Activated CD8-positive, alpha-beta memory T cell treated with anti-CD3 and anti-CD28 coated beads, Interleukin-2, amount 10 ng/mL, durations not matched to agents 7 days and 5 days (primary cell): ENCODE measurements at regions not wholly inside any gene's neighbourhood (a gene's known extent, or its start where the extent isn't known, plus 50 kb on each side); places are given as distances from the start of the nearest gene placed in this dataset.

ENCODE experiments used
- ATAC-seq: fragments of 150-1000 bp; cut with Tn5 transposase; one replicate; pipeline ENCODE4 v1.10.0; 2021; ENCODE audit warnings: moderate library complexity
- CTCF ChIA-PET: fragments of 350-600 bp; sonication (Branson Sonifier 250); formaldehyde crosslinking; loops from one replicate; lab custom pipeline; 2021; ENCODE audit warnings: antibody characterized with exemption; lab: Charles Lee
- DNase-seq: peaks from one replicate; pipeline ENCODE4 v3.0.0-alpha.2; 2020
- H3K27ac Mint-ChIP-seq: one replicate; pipeline ENCODE4 v1.8.0; 2021; ENCODE audit warnings: mild to moderate bottlenecking, mixed read lengths
- H3K27me3 Mint-ChIP-seq: one replicate; pipeline ENCODE4 v1.8.0; 2021; ENCODE audit warnings: mixed read lengths
- H3K36me3 Mint-ChIP-seq: one replicate; pipeline ENCODE4 v1.8.0; 2021; ENCODE audit warnings: mild to moderate bottlenecking, mixed read lengths
- H3K4me1 Mint-ChIP-seq: one replicate; pipeline ENCODE4 v1.8.0; 2021; ENCODE audit warnings: mixed read lengths
- H3K4me3 Mint-ChIP-seq: one replicate; pipeline ENCODE4 v1.8.0; 2021; ENCODE audit warnings: mild to moderate bottlenecking, moderate library complexity, mixed read lengths
- H3K9me3 Mint-ChIP-seq: one replicate; pipeline ENCODE4 v1.8.0; 2022; ENCODE audit warnings: low read depth, mixed read lengths

DNA sequence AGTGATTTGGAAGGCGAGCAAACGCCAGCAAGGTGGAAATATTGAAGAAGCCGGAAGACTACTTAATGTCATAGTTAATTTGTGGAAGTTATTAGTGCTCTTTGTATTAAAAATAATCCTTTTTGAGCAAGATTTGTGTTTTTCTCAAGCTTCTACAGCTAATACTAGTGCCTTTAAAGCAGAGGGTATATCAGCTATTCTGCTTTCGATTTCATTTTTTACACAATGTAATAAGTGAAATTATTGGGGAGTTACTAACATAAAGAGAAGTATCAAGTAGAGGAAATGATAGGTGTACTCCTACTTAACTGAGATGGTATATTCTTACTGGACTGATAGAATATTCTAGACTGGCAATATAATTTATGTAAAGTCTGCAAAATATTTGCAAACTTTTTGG is 392.4 kb upstream of the DCN start:
- DNase-seq (no peak), ATAC-seq (no peak)
- CTCF ChIA-PET = interaction anchor here (1.4 kb wide), 1 partner anchor 193 kb away, joined by 3 read pairs; no protein-coding TSS in a partner anchor
- Mint-ChIP-seq H3K36me3 (no peaks in the 10 kb centered on the region), H3K27me3 (no peaks in the 10 kb centered on the region), H3K27ac (no peak overlapping the region), H3K9me3 (no peaks in the 10 kb centered on the region), H3K4me3 (no peak overlapping the region), H3K4me1 (peaks cover 5% of the 10 kb centered on the region)

DNA sequence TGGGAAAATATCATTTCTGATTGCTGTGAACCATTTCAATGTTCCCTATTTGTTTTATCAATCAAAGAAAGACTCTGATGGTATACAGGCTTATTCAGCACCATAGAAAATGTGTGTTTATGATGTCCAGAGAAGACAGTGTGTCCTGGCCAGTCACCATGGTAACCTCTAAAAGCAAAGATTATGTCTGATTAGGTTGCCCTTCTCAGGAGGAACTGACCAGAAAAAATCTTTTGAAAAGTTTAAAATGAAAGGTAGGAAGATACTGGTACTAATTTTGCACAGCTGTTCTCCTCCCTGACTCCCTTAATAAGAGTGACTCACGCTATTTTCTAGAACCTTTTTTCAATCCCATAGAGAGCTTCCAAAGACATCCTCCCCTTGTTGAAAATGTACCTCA is 391.8 kb upstream of the DCN start:
- CTCF ChIA-PET = interaction anchor here (1.4 kb wide), 1 partner anchor 193 kb away, joined by 3 read pairs; no protein-coding TSS in a partner anchor
- no peak for ATAC-seq

DNA sequence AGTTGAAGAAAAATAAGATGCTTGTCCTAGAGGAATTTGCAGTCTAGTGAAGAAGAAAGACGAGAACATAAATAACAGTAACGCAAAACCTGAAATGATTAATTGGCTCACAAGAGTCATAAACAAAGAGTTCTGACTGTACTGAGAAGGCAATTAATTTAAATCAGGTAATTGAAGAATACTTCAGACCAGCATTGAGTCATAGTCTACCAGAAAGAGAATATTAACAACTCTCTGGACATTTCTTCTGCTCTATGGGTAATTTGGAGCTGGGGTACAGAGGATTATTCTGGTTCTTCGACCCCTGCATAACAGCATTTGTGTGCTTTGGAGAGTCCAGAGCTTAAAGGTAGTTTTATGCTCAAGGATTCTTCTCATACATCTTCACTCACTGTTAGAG is 390.3 kb upstream of the DCN start:
- Mint-ChIP-seq H3K36me3 (no peaks in the 10 kb centered on the region), H3K4me1 (peaks cover 4% of the 10 kb centered on the region), H3K4me3 (no peak overlapping the region), H3K27ac (no peak overlapping the region), H3K27me3 (no peaks in the 10 kb centered on the region), H3K9me3 (no peaks in the 10 kb centered on the region)
- CTCF ChIA-PET = no interaction called here
- no peak for ATAC-seq
- DNase-seq = no peak

More for the DNA sequence above, 391.8 kb upstream of the DCN start:
- Mint-ChIP-seq H3K4me1 (peaks cover 5% of the 10 kb centered on the region), H3K27ac (no peak overlapping the region), H3K27me3 (no peaks in the 10 kb centered on the region), H3K4me3 (no peak overlapping the region), H3K36me3 (no peaks in the 10 kb centered on the region), H3K9me3 (no peaks in the 10 kb centered on the region)
- DNase-seq = no peak

DNA sequence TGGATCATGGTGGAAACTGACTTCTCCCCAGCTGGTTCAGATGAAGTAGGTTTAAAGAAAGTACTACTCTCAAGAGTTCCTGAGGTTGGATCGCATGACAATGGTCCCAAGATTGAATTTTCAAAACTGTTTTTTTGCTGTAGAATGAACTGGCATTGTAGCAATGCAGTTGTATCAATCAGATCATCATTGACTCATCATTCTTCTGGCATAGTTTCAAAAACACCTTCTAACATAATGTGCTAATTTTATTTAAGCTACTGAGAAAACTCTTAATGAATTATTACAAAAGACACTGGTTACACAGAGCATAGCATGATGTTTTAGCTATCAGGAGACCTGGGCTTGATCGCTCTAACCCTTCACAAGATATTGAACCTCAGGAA is 384.5 kb upstream of the DCN start:
- Mint-ChIP-seq H3K4me3 (no peak overlapping the region), H3K27me3 (no peaks in the 10 kb centered on the region), H3K9me3 (peaks cover 2% of the 10 kb centered on the region), H3K36me3 (peaks cover 11% of the 10 kb centered on the region), H3K27ac (no peak overlapping the region), H3K4me1 (peaks cover 16% of the 10 kb centered on the region)
- CTCF ChIA-PET = no interaction called here
- no peak for ATAC-seq
- DNase-seq = no peak

DNA sequence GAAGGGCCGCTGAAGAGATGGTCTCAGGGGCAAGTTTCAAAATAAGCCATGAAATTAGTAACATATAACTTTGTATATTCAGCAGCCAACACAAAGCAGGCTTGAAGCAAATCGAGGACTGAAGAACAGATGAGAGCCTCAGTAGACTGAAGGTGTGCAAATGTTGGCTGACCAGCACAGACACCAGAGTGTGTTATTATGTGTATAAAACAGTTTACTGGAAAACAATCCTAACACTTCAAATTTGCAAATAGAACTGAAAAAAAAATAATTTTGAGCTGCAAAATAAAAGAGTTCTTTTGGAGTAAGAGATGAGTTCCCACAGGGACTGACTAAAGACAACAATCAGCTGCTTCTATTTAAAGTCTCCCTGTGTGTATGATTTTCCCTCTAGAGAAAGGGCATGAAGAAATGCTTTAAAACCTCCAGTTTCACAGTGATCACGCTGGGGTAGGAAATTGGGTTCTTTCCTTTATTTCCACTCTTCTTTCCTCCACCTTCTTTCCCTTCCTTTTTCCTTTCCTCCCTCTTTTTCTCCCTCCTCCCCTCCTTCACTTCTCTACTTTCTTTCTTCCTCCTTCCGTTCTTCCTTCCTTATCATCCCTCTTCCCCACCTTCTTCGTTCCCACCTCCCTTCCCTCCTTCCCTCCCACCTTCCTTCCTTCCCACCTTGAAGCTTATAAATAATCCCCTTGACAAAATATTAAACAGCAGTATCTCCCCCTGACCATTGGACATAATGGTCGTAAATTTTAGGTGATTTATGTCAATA is 383.9 kb upstream of the DCN start:
- no peak overlapping the region for H3K4me3 Mint-ChIP-seq

DNA sequence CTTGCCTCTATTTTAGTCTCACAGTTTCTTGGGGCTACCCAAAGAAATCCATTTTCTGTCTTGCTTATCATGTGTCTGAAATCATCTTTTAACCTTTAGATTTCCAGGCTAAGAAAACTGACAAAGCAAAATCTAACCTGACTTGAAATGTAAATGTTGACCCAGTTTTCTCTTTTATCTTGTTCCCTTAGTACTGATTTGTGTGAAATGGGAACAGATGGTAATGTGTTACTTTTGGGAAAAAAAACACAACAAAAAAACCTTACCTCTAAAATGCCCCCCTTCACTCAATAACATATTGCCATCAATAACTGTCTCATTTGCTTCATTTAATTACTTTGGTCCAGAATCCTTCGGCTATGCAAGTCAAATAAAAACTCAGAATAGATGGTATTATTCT is 383.2 kb upstream of the DCN start:
- no peak for DNase-seq
- Mint-ChIP-seq H3K4me1 (peaks cover 18% of the 10 kb centered on the region), H3K4me3 (no peak overlapping the region), H3K27ac (no peak overlapping the region), H3K27me3 (no peaks in the 10 kb centered on the region), H3K36me3 (peaks cover 12% of the 10 kb centered on the region), H3K9me3 (peaks cover 2% of the 10 kb centered on the region)
- CTCF ChIA-PET = no interaction called here
- ATAC-seq = no peak

More for the DNA sequence above, 383.9 kb upstream of the DCN start:
- ATAC-seq (no peak), DNase-seq (no peak)
- peaks cover 11% of the 10 kb centered on the region for H3K36me3 Mint-ChIP-seq
- no peaks in the 10 kb centered on the region for H3K27me3 Mint-ChIP-seq
- CTCF ChIA-PET = no interaction called here
- H3K27ac Mint-ChIP-seq = no peak overlapping the region
- H3K4me1 Mint-ChIP-seq = peaks cover 18% of the 10 kb centered on the region
- H3K9me3 Mint-ChIP-seq = peaks cover 2% of the 10 kb centered on the region

DNA sequence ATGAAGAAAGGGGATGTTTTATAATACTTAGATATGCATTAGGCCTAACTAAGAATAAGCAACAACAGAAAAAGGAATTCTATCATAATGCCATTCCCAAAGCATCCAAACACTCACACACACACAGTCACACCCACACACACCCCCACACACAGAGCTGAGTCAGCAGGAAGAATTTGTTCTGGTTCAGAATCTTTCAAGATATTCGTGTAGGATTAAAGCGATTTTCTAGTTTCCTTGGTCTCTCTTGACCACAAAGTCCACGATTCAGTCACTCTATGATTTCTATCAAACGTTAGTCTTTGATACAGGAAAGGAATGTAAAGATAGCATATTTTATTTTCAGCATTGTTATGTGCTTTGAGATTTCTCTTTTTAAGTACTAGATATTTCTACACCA is 382.6 kb upstream of the DCN start:
- ATAC-seq (no peak), DNase-seq (no peak)
- Mint-ChIP-seq H3K9me3 (peaks cover 2% of the 10 kb centered on the region), H3K27me3 (no peaks in the 10 kb centered on the region), H3K27ac (no peak overlapping the region), H3K4me3 (no peak overlapping the region), H3K4me1 (peaks cover 18% of the 10 kb centered on the region), H3K36me3 (peaks cover 14% of the 10 kb centered on the region)
- CTCF ChIA-PET = no interaction called here

DNA sequence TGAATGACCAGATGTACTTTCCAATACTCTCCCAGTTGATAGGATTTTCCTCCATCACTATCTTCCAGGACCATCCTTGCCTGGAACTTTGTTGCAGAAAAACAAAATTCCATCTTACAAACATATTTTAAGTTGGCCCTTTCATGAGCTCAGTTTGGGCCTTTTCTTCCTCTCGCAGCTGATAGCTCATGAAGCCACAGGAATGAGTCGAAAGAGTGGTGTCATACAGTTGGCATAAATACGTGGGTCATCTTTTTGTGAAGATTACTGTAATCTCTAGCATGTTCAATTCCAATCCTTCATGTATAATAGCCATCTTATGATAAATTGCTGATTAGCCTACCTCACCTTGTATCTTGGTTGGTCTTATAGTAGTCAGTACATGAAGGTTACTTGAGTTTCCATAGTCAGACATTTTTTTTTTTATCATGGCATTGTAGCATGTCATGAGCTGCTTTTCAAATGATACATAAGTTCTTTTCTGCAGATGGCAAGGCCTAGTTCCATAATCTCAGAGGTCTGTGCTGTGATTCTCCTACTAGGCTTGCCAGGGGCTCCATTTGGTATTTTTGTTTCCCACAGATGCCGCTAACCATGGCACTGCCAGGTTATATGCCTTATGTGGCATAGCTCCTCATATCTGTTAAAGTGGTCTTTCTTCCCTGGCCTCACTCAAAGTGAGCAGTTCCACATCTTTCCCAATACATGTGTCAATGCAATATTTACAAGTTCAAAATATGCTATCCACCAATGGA is 380.6 kb upstream of the DCN start:
- peaks cover 6% of the 10 kb centered on the region for H3K9me3 Mint-ChIP-seq
- peaks cover 20% of the 10 kb centered on the region for H3K36me3 Mint-ChIP-seq
- CTCF ChIA-PET = interaction anchor here (1.5 kb wide), 1 partner anchor 15 kb away, joined by 3 read pairs; no protein-coding TSS in a partner anchor
- H3K4me1 Mint-ChIP-seq = peaks cover 18% of the 10 kb centered on the region
- no peaks in the 10 kb centered on the region for H3K27me3 Mint-ChIP-seq
- H3K4me3 Mint-ChIP-seq = no peak overlapping the region
- ATAC-seq = no peak
- no peak for DNase-seq
- peak overlapping the region; percentile 48 for H3K27ac Mint-ChIP-seq

DNA sequence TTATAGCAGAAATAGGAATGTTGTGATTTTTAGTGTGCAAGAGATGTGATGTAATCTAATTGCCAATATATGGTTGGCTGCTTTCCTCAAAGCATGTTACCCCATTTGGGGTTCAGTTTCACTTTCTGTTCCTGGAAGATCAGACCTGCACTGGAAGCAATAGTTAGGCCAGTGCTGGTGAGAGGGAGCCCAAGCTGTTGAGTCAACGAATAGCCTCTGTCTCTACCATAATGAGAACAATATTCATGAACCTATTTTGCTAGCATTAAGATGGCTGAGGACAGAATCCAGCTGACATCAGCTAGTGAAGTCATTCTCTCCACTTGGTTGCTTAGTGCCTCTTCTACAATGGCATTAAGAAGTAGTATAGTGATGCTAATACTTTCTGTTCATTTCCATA is 379.9 kb upstream of the DCN start:
- no peak overlapping the region for H3K4me3 Mint-ChIP-seq
- peaks cover 21% of the 10 kb centered on the region for H3K36me3 Mint-ChIP-seq
- CTCF ChIA-PET = interaction anchor here (1.5 kb wide), 1 partner anchor 16 kb away, joined by 3 read pairs; no protein-coding TSS in a partner anchor

DNA sequence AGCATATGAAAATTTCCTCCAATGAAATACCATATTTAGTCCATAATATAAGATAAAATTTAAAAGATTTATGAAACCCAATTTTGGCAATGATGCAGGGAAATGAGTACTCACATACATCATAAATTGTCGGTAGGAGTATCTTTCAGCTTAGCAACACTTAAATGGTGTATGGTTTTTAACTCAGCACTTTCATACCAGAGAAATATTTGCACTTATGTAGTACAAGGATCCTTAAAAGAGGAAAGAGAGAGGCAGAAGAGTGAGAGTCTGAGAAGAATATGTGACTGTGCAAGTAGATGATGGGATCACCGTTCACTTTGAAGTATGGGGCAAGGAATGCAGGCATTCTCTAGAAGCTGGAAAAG is 379.3 kb upstream of the DCN start:
- Mint-ChIP-seq H3K4me3 (no peak overlapping the region), H3K36me3 (peaks cover 21% of the 10 kb centered on the region), H3K4me1 (peaks cover 18% of the 10 kb centered on the region), H3K9me3 (peaks cover 8% of the 10 kb centered on the region), H3K27ac (no peak overlapping the region), H3K27me3 (no peaks in the 10 kb centered on the region)
- DNase-seq (no peak), ATAC-seq (no peak)
- CTCF ChIA-PET = interaction anchor here (1.5 kb wide), 1 partner anchor 16 kb away, joined by 3 read pairs; no protein-coding TSS in a partner anchor

More for the DNA sequence above, 379.9 kb upstream of the DCN start:
- Mint-ChIP-seq H3K9me3 (peaks cover 8% of the 10 kb centered on the region), H3K4me1 (peaks cover 18% of the 10 kb centered on the region), H3K27ac (peak overlapping the region; percentile 48), H3K27me3 (no peaks in the 10 kb centered on the region)
- no peak for DNase-seq
- peak; percentile 80 for ATAC-seq

DNA sequence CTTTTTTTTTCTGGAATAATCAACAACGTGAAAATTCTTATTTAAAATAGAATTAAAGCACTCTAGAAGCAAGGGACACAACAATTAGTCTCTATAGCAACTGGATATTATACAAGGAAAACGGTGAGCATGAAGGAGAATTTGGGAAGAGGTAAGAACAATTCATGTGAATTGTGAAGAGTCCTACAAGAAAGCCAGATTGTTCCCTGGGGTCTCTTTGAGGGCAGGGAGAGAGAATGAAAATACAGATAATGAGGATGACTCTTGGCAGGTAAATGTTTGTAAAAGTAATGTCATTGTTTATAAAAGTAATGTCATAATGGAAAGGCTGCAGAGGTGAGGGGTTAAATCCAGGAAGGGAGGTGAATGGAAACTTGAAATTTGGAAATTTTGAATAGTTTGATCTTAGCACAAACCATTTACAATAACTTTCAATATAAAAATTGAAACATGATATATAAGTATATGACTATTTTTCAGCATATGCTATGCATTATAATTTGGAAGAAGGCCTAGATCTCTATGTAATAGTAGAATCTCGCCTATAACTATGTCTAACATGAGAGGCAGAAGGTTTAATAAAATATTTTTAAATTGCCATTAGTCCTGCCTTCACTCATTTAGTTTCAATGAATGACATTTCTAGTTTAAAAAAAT is 378.8 kb upstream of the DCN start:
- Mint-ChIP-seq H3K27me3 (no peaks in the 10 kb centered on the region), H3K9me3 (peaks cover 8% of the 10 kb centered on the region), H3K4me3 (no peak overlapping the region), H3K36me3 (peaks cover 21% of the 10 kb centered on the region), H3K27ac (no peak overlapping the region), H3K4me1 (peaks cover 18% of the 10 kb centered on the region)
- ATAC-seq = no peak
- no peak for DNase-seq
- CTCF ChIA-PET = no interaction called here

DNA sequence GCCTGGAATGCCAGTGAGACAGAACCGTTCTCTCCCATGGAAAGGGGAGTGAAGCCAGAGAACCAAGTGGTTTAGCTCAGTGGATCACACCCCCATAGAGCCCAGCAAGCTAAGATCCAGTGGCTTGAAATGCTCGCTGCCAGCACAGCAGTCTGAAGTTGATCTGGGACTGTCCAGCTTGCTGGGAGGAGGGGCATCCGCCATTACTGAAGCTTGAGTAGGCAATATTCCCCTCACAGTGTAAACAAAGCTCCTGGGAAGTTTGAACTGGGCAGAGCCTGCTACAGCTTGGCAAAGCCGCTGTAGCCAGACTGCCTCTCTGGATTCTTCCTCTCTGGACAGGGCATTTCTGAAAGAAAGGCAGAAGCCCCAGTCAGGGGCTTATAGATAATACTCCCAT is 374.3 kb upstream of the DCN start:
- H3K36me3 Mint-ChIP-seq = peaks cover 10% of the 10 kb centered on the region
- peaks cover under 1% of the 10 kb centered on the region for H3K4me1 Mint-ChIP-seq
- H3K9me3 Mint-ChIP-seq = peaks cover 6% of the 10 kb centered on the region
- CTCF ChIA-PET = no interaction called here
- H3K27ac Mint-ChIP-seq = no peak overlapping the region
- H3K4me3 Mint-ChIP-seq = no peak overlapping the region
- DNase-seq (no peak), ATAC-seq (no peak)
- H3K27me3 Mint-ChIP-seq = peaks cover 3% of the 10 kb centered on the region
